Left lung (tissue), 4 donors: ENCODE measurements at regions not wholly inside any gene's neighbourhood (a gene's known extent, or its start where the extent isn't known, plus 50 kb on each side); places are given as distances from the start of the nearest gene placed in this dataset.

ENCODE experiments used
- ATAC-seq: fragments of 200-7000 bp; cut with Tn5 transposase; one replicate; pipeline ENCODE4 v1.9.1; 2020; ENCODE audit warnings: moderate library complexity
- DNase-seq, 4 donors: peaks; one replicate each; pipeline ENCODE4 v3.0.0-alpha.2; 2013 to 2020
- H3K27ac ChIP-seq, 2 donors: fragments of 200-600 bp; sonication (generic) in 1 of 2; one replicate each; pipeline versions ENCODE4 v1.5.0 to v1.8.0; 2020 to 2021
- H3K27me3 ChIP-seq, 2 donors: fragments of 200-600 bp; sonication (generic) in 1 of 2; one replicate each; pipeline versions ENCODE4 v1.5.0 to v1.8.0; 2020 to 2021
- H3K36me3 ChIP-seq, 2 donors: fragments of 200-600 bp; sonication (generic) in 1 of 2; one replicate each; pipeline versions ENCODE4 v1.5.0 to v1.8.0; 2020 to 2021
- H3K4me1 ChIP-seq, 2 donors: fragments of 200-600 bp; one replicate each; pipeline ENCODE4 v1.8.0; 2021
- H3K4me3 ChIP-seq, 2 donors: fragments of 200-600 bp; sonication (generic) in 1 of 2; one replicate each; pipeline versions ENCODE4 v1.5.0 to v1.8.0; 2020 to 2021; ENCODE audit warnings: mild to moderate bottlenecking in 1 of 2
- H3K9me3 ChIP-seq, 2 donors: fragments of 200-600 bp; sonication (generic) in 1 of 2; one replicate each; pipeline versions ENCODE4 v1.5.0 to v1.8.0; 2020 to 2021
- CTCF ChIP-seq, 2 donors: fragments of 200-600 bp; sonication (generic) in 1 of 2; IDR thresholded peaks; one replicate each; pipeline versions ENCODE4 v1.5.0 to v1.8.0; 2021; ENCODE audit warnings: antibody characterized with exemption in 2 of 2
- intact Hi-C, 2 donors: fragments of 100-400 bp; cut with DNase I; formaldehyde crosslinking; loops; one replicate each; pipeline versions ENCODE4 v1.11.2 to v1.14.2; 2022
- donor health status: DM: no; HTN: yes; CAD: no.
- donor health status: DM: no; HTN: no; CAD: no.

GRCh38 chr1:55423376-55423775, 208.2 kb upstream of the USP24 start:
- Histone ChIP-seq H3K4me3 (no peak overlapping the region), H3K36me3 (no peaks in the 10 kb centered on the region), H3K9me3 (peaks cover 0 to 6% of the 10 kb centered on the region in 2 donors), H3K27me3 (peaks cover 0 to 7% of the 10 kb centered on the region in 2 donors), H3K4me1 (no peaks in the 10 kb centered on the region), H3K27ac (no peak overlapping the region)
- ATAC-seq = no peak
- intact Hi-C loops = no loop called here
- TF ChIP-seq CTCF (IDR thresholded peaks at IDR 0.05) = no peak
- DNase-seq = no peak

- H3K4me3 ChIP-seq = no peak overlapping the region
- H3K27ac ChIP-seq = no peak overlapping the region
- TF ChIP-seq CTCF (IDR thresholded peaks at IDR 0.05) = no peak
- no peaks in the 10 kb centered on the region for H3K36me3 ChIP-seq
- intact Hi-C loops = no loop called here
- DNase-seq (no peak), ATAC-seq (no peak)
- H3K9me3 ChIP-seq = peaks cover 0 to 6% of the 10 kb centered on the region in 2 donors
- no peaks in the 10 kb centered on the region for H3K4me1 ChIP-seq
- peaks cover 0 to 14% of the 10 kb centered on the region in 2 donors for H3K27me3 ChIP-seq
Measured at GRCh38 chr1:55420929-55421716, 206.0 kb upstream of the USP24 start.

GRCh38 chr1:55420026-55420425, 204.9 kb upstream of the USP24 start:
- no peak for TF ChIP-seq CTCF (IDR thresholded peaks at IDR 0.05)
- intact Hi-C loops = no loop called here

GRCh38 chr1:55418208-55419000, 203.2 kb upstream of the USP24 start:
- peak; percentile 93 for ATAC-seq
- no peak for TF ChIP-seq CTCF (IDR thresholded peaks at IDR 0.05)

More at GRCh38 chr1:55420026-55420425, 204.9 kb upstream of the USP24 start:
- Histone ChIP-seq H3K9me3 (peaks cover 0 to 6% of the 10 kb centered on the region in 2 donors), H3K27ac (no peak overlapping the region), H3K4me3 (no peak overlapping the region), H3K4me1 (no peaks in the 10 kb centered on the region), H3K36me3 (no peaks in the 10 kb centered on the region), H3K27me3 (peaks cover 0 to 20% of the 10 kb centered on the region in 2 donors)
- DNase-seq = no peak
- no peak for ATAC-seq

More at GRCh38 chr1:55418208-55419000, 203.2 kb upstream of the USP24 start:
- no peaks in the 10 kb centered on the region for H3K36me3 ChIP-seq
- no peak overlapping the region for H3K27ac ChIP-seq
- intact Hi-C loops = no loop called here
- H3K27me3 ChIP-seq = peaks cover 0 to 20% of the 10 kb centered on the region in 2 donors
- DNase-seq = peak in 1 of 4 donors; percentile 69
- H3K4me3 ChIP-seq = no peak overlapping the region
- H3K4me1 ChIP-seq = no peaks in the 10 kb centered on the region
- H3K9me3 ChIP-seq = peaks cover 0 to 6% of the 10 kb centered on the region in 2 donors
